ENCODE measurements at regions not wholly inside any gene's neighbourhood (a gene's known extent, or its start where the extent isn't known, plus 50 kb on each side); places are given as distances from the start of the nearest gene placed in this dataset.

DNA sequence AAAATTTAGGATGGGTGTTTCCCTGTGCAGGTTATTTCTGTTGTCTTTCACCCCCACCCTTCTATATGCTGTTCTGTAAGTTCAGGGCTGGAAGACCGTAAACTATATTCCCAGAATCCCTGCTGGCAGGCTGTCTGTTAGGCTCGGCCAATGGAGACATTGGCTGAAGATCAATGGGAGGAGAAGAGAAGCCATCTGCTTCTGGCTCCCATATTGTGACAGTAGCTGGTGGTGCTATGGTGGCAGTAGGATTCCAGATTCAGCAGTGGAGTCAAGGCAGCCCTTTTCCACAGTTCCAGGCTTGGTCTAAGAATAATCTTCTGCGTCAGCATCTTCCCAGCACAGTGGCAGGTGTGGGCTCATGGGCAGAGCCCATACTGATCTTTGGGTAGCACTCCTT is 226.6 kb downstream of the ABHD5 start:
- peaks cover 0 to 2% (median 0%) of the 10 kb centered on the region in 3 donors for H3K36me3 Mint-ChIP-seq
- DNase-seq (no peak), ATAC-seq (no peak)
- no peak overlapping the region for H3K4me3 Mint-ChIP-seq
- POLR2A ChIA-PET, result no interaction called here
- peaks cover 0 to 17% (median 0%) of the 10 kb centered on the region in 9 donors for H3K9me3 Mint-ChIP-seq
- H3K4me1 Mint-ChIP-seq, result no peaks in the 10 kb centered on the region
- H3K27me3 Mint-ChIP-seq, result peaks cover 12 to 29% (median 23%) of the 10 kb centered on the region in 5 donors
- H3K27ac Mint-ChIP-seq, result no peak overlapping the region

DNA sequence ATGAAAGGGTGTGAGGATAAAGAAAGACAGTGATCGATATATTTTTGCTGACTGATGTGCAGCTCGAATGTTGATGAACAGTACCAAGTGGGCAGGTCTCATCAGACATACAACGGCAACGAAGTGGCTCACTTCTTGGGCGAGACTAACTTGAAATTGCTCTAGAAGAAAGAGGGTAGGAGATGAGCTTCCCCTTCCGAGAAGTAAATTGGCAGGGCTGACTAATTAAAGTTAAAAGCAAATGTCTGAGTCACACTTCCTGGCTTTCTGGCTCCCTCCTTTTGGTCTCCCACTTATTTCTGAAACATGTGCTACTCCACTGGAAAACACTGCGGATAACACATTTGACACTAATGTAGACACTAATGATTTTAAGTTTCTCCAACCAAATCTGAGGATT is 228.3 kb downstream of the ABHD5 start:
- DNase-seq, result no peak
- Mint-ChIP-seq H3K9me3 (peaks cover 0 to 17% (median 0%) of the 10 kb centered on the region in 9 donors), H3K36me3 (peaks cover 0 to 2% (median 0%) of the 10 kb centered on the region in 3 donors)

DNA sequence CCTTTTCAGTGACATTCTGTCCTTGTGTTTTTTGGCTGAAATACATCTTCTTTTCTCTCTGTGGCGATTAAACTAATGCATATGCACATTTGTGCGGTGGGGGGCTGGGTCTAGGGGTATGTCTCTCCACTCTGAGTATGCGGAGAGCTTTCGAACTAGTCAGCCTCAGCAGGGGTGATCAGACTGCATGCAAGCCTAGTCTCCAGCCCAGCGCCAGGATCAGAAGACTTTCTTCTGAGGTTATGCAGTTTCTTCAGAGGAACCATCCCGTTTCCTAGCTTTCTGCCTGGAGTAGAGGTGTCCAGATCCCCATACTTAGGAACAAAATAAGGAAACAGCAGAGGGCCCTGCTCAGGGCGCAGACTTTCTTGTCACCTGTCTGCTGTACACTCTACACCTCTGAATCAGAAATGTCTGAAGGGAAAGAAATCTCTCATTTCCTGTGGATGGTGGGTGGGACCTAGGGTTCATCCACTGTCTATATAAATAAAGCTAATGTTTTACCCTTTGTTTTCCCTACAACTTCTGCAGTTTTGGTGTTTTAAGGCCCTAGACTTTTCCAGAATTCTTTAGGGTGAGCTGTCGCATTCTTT is 230.4 kb downstream of the ABHD5 start:
- H3K4me3 Mint-ChIP-seq, result no peak overlapping the region
- peaks cover 0 to 17% (median 0%) of the 10 kb centered on the region in 9 donors for H3K9me3 Mint-ChIP-seq
- peaks cover 0 to 2% (median 0%) of the 10 kb centered on the region in 3 donors for H3K36me3 Mint-ChIP-seq
- no peak for ATAC-seq
- POLR2A ChIA-PET, result no interaction called here
- H3K4me1 Mint-ChIP-seq, result peaks cover 0 to 6% (median 3%) of the 10 kb centered on the region in 4 donors
- no peak overlapping the region for H3K27ac Mint-ChIP-seq
- H3K27me3 Mint-ChIP-seq, result peaks cover 25 to 53% (median 48%) of the 10 kb centered on the region in 5 donors
- no peak for DNase-seq

More for the DNA sequence above, 228.3 kb downstream of the ABHD5 start:
- POLR2A ChIA-PET, result no interaction called here
- peaks cover 15 to 46% (median 34%) of the 10 kb centered on the region in 5 donors for H3K27me3 Mint-ChIP-seq
- no peak overlapping the region for H3K4me3 Mint-ChIP-seq
- ATAC-seq, result no peak
- H3K4me1 Mint-ChIP-seq, result peaks cover 0 to 3% (median 2%) of the 10 kb centered on the region in 4 donors
- H3K27ac Mint-ChIP-seq, result no peak overlapping the region

DNA sequence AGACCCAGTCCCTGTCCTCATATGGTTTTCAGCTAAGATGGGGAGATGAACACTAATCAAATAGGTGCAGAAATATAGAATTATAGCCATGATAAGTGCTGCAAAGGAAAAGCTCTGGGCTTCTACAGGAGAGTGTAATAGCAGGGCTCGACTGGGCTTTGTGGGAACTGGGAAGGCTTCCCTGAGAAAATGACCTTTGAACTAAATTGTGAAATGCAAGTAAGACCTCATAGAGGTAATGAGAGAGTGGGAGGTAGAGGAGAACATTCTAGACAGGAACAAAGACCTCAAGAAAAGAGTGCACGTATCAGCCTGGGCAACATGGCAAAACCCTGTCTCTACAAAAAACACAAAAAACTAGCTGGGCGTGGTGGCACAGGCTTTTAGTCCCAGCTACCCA is 231.6 kb downstream of the ABHD5 start:
- POLR2A ChIA-PET, result no interaction called here
- Mint-ChIP-seq H3K36me3 (peaks cover 0 to 2% (median 0%) of the 10 kb centered on the region in 3 donors), H3K27me3 (peaks cover 25 to 53% (median 49%) of the 10 kb centered on the region in 5 donors), H3K4me3 (no peak overlapping the region), H3K27ac (no peak overlapping the region), H3K4me1 (peaks cover 0 to 6% (median 3%) of the 10 kb centered on the region in 4 donors), H3K9me3 (peaks cover 0 to 7% (median 0%) of the 10 kb centered on the region in 9 donors)
- no peak for DNase-seq
- no peak for ATAC-seq

DNA sequence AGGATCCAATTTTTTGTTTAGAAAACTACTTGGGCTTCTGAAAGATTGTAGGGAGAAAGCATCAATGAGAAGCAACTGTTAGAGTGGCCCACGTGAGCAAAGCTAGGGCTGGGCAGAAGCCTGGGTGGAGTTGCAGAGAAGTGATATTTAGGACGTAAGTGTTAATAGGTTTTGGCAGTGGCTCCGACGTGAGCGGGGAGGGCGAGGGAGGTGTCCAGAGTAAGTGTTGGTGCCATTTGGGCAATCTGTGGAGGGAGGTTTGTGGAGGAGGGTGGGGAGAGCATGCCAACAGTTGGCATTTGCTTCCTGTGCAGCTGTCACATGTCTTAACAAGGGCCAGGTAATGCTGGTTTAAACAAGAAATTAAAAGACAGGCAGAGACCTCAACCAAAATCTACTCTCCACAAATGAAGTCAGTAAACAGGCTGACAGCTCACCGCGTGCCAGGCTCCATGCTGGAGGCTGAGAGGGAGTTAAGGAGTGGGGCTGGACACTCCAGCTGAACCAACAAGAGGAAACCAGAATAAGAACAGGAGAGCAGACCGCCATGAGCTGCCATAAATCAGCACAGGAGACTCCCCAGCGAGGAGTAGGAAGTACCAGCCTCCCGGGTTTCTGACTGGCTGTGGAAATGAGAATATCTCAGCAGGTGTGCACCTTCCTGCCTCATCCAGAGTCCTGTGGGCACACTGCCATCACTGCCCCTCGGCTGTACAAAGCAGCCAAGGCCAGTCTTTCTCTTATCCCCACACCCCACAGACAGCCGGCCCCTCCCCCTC is 232.6 kb downstream of the ABHD5 start:
- POLR2A ChIA-PET, result no interaction called here
- ATAC-seq (no peak), DNase-seq (no peak)
- H3K4me3 Mint-ChIP-seq, result no peak overlapping the region
- H3K4me1 Mint-ChIP-seq, result peaks cover 0 to 6% (median 3%) of the 10 kb centered on the region in 4 donors
- H3K27me3 Mint-ChIP-seq, result peaks cover 25 to 61% (median 52%) of the 10 kb centered on the region in 5 donors
- H3K9me3 Mint-ChIP-seq, result peaks cover 0 to 7% (median 0%) of the 10 kb centered on the region in 9 donors
- H3K27ac Mint-ChIP-seq, result peak overlapping the region in 1 of 10 donors; percentile 71
- H3K36me3 Mint-ChIP-seq, result peaks cover 0 to 2% (median 0%) of the 10 kb centered on the region in 3 donors

GRCh38 chr3:43926055-43926454 is 235.3 kb downstream of the ABHD5 start:
- DNase-seq, result no peak
- Mint-ChIP-seq H3K4me1 (peaks cover 0 to 6% (median 3%) of the 10 kb centered on the region in 4 donors), H3K27me3 (peaks cover 23 to 61% (median 47%) of the 10 kb centered on the region in 5 donors), H3K27ac (no peak overlapping the region), H3K36me3 (no peaks in the 10 kb centered on the region), H3K9me3 (peaks cover 0 to 6% (median 0%) of the 10 kb centered on the region in 9 donors), H3K4me3 (no peak overlapping the region)
- ATAC-seq, result no peak
- POLR2A ChIA-PET, result no interaction called here

DNA sequence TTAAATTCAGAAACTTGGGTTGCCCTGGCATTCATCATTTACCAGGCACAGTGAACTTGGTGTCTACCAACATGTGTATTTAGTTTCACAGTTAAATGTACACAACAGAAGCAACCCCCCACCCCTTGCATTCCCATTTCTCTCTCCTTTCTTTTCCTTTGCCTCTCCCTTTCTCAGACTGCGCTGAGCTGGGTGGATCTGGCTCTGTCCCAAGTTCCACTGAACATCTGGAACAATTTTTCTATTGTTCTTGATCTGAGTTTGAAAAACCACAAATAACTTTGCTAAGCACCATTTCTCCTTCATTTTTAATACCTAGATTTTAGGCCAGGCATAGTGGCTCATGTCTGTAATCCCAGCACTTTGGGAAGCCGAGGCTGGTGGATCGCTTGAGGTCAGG is 242.2 kb downstream of the ABHD5 start:
- ATAC-seq (no peak), DNase-seq (no peak)
- POLR2A ChIA-PET, result no interaction called here
- Mint-ChIP-seq H3K36me3 (peaks cover 0 to 6% (median 0%) of the 10 kb centered on the region in 3 donors), H3K9me3 (peaks cover 0 to 14% (median 8%) of the 10 kb centered on the region in 9 donors), H3K27ac (no peak overlapping the region), H3K4me3 (no peak overlapping the region), H3K4me1 (no peaks in the 10 kb centered on the region), H3K27me3 (peaks cover 7 to 37% (median 28%) of the 10 kb centered on the region in 5 donors)

DNA sequence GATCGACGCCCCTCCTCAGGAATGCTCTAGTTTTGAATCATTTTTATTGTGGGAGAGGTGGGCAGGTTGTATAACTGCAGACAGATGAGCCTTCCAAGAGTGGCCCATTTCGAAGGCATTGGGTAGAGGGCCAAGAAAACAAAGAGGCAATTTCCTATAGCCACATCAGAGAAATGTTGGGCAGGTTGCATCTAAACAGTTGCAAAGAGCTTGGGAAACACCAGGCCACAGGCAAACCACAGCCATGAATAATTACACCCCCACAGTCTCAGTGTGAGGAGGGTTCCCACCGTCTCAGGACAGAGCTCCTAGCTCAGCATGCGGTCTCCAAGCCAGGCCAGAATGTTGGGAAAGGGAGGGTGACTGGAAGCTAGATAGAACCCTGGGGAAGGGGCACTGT is 257.3 kb downstream of the ABHD5 start:
- Mint-ChIP-seq H3K4me3 (no peak overlapping the region), H3K36me3 (peaks cover 0 to 4% (median 0%) of the 10 kb centered on the region in 3 donors), H3K9me3 (peaks cover 0 to 11% (median 0%) of the 10 kb centered on the region in 9 donors), H3K27ac (no peak overlapping the region), H3K4me1 (peaks cover 2 to 14% (median 8%) of the 10 kb centered on the region in 4 donors), H3K27me3 (peaks cover 13 to 47% (median 30%) of the 10 kb centered on the region in 5 donors)
- ATAC-seq (no peak), DNase-seq (no peak)
- POLR2A ChIA-PET, result no interaction called here

DNA sequence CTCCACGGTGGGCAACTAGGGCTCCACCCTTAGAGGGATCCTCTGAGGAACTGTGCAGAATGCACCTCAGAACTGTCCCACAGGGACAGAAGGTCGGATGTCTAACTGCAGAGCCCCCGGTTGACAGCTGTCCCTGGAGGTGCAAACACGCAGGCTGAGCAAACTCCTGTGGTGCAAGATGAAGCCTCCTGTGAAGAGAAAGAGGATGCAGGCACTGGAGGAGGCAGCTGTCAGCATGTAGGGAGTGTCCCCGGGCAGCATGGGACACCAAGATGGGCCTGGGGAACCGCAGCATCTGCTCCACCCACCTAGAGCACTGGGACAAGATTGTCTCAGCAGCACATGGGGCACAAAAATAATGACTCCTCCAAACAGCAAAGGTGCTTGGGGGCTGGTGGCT is 258.9 kb downstream of the ABHD5 start:
- peaks cover 12 to 40% (median 28%) of the 10 kb centered on the region in 5 donors for H3K27me3 Mint-ChIP-seq

DNA sequence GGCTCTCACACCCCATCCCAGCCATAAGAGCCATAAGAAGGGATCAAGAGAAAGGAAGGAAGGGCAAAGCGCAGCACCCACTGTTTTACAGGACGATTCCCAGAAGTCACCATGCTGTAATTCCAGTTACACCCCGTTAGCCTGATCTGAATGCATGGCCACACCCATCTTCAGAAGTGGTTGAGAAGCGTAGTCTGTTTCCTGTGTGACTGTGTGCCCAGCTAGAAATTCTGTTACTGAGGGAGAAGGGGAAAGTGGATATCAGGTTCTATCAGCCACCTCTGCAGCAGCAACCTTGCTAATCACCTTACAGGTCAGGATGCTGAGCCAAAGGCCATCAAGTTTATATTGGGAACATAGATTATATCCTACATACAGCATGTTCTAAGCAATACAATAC is 260.0 kb downstream of the ABHD5 start:
- POLR2A ChIA-PET, result no interaction called here
- peaks cover 12 to 33% (median 26%) of the 10 kb centered on the region in 5 donors for H3K27me3 Mint-ChIP-seq
- H3K4me1 Mint-ChIP-seq, result peaks cover 2 to 14% (median 8%) of the 10 kb centered on the region in 4 donors
- no peaks in the 10 kb centered on the region for H3K9me3 Mint-ChIP-seq
- no peak overlapping the region for H3K4me3 Mint-ChIP-seq
- H3K27ac Mint-ChIP-seq, result peak overlapping the region in 1 of 10 donors; percentile 11
- H3K36me3 Mint-ChIP-seq, result no peaks in the 10 kb centered on the region
- DNase-seq (no peak), ATAC-seq (peak in 1 of 2 donors; percentile 48)

More for the DNA sequence above, 258.9 kb downstream of the ABHD5 start:
- no peak for DNase-seq
- no peak for ATAC-seq
- Mint-ChIP-seq H3K36me3 (peaks cover 0 to 1% (median 0%) of the 10 kb centered on the region in 3 donors), H3K27ac (no peak overlapping the region), H3K4me3 (no peak overlapping the region), H3K9me3 (peaks cover 0 to 5% (median 0%) of the 10 kb centered on the region in 9 donors), H3K4me1 (peaks cover 2 to 14% (median 8%) of the 10 kb centered on the region in 4 donors)
- POLR2A ChIA-PET, result no interaction called here

GRCh38 chr3:43951813-43952212 is 261.1 kb downstream of the ABHD5 start:
- no peak for ATAC-seq
- Mint-ChIP-seq H3K27ac (no peak overlapping the region), H3K27me3 (peaks cover 7 to 30% (median 27%) of the 10 kb centered on the region in 5 donors), H3K9me3 (no peaks in the 10 kb centered on the region), H3K4me1 (peaks cover 2 to 14% (median 8%) of the 10 kb centered on the region in 4 donors), H3K4me3 (no peak overlapping the region), H3K36me3 (no peaks in the 10 kb centered on the region)
- DNase-seq, result no peak
- POLR2A ChIA-PET, result no interaction called here

- Mint-ChIP-seq H3K4me1 (peaks cover 2 to 14% (median 8%) of the 10 kb centered on the region in 4 donors), H3K27ac (no peak overlapping the region), H3K4me3 (no peak overlapping the region), H3K9me3 (no peaks in the 10 kb centered on the region), H3K36me3 (no peaks in the 10 kb centered on the region), H3K27me3 (peaks cover 6 to 21% (median 14%) of the 10 kb centered on the region in 5 donors)
- POLR2A ChIA-PET, result no interaction called here
- ATAC-seq, result no peak
- DNase-seq, result no peak
Observed at GRCh38 chr3:43953380-43953779, 262.6 kb downstream of the ABHD5 start.
